ENCODE measurements at regions not wholly inside any gene's neighbourhood (a gene's known extent, or its start where the extent isn't known, plus 50 kb on each side); places are given as distances from the start of the nearest gene placed in this dataset.

GRCh38 chr7:157475095-157475494, 138.3 kb downstream of the DNAJB6 start:
- Histone ChIP-seq H2AFZ (ENCODE audit: low read length) (no peak overlapping the region), H3K4me1 (ENCODE audit: control insufficient read depth, extremely low read depth, insufficient read depth, low read length) (no peaks in the 10 kb centered on the region), H3K27me3 (ENCODE audit: control insufficient read depth, insufficient read depth, low read length) (no peaks in the 10 kb centered on the region), H3K4me3 (replicated peaks in 1 of 4; ENCODE audit: control extremely low read depth in 1 of 4, insufficient read depth in 1 of 4, low read depth in 3 of 4, low read length in 4 of 4) (no peak overlapping the region), H3K79me2 (ENCODE audit: control insufficient read depth, insufficient read depth, low read length) (no peaks in the 10 kb centered on the region), H3K36me3 (ENCODE audit: control insufficient read depth, insufficient read depth, low read length) (no peaks in the 10 kb centered on the region), H3K27ac (ENCODE audit: insufficient read depth, low read length) (no peak overlapping the region), H3K9me3 (ENCODE audit: control insufficient read depth, insufficient read depth, low read depth, low read length) (no peaks in the 10 kb centered on the region), H4K20me1 (ENCODE audit: control insufficient read depth, extremely low read depth, insufficient read depth, low read length) (no peaks in the 10 kb centered on the region), H3K4me2 (ENCODE audit: extremely low read depth, insufficient read depth, low read length) (no peak overlapping the region), H3K9ac (ENCODE audit: insufficient read depth, low read length) (no peak overlapping the region)
- TF ChIP-seq, protein P1, sequence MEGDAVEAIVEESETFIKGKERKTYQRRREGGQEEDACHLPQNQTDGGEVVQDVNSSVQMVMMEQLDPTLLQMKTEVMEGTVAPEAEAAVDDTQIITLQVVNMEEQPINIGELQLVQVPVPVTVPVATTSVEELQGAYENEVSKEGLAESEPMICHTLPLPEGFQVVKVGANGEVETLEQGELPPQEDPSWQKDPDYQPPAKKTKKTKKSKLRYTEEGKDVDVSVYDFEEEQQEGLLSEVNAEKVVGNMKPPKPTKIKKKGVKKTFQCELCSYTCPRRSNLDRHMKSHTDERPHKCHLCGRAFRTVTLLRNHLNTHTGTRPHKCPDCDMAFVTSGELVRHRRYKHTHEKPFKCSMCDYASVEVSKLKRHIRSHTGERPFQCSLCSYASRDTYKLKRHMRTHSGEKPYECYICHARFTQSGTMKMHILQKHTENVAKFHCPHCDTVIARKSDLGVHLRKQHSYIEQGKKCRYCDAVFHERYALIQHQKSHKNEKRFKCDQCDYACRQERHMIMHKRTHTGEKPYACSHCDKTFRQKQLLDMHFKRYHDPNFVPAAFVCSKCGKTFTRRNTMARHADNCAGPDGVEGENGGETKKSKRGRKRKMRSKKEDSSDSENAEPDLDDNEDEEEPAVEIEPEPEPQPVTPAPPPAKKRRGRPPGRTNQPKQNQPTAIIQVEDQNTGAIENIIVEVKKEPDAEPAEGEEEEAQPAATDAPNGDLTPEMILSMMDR (conservative IDR thresholded peaks at IDR 0.05 in 1 of 2, IDR thresholded peaks at IDR 0.05 in 1 of 2; ENCODE audit: low read depth in 1 of 2, low read length in 2 of 2), result no peak
- no peak for TF ChIP-seq EZH2 (IDR thresholded peaks at IDR 0.05; ENCODE audit: low read length, missing control alignments)
- no peak for DNase-seq (ENCODE audit: low read depth in 2 of 2)

DNA sequence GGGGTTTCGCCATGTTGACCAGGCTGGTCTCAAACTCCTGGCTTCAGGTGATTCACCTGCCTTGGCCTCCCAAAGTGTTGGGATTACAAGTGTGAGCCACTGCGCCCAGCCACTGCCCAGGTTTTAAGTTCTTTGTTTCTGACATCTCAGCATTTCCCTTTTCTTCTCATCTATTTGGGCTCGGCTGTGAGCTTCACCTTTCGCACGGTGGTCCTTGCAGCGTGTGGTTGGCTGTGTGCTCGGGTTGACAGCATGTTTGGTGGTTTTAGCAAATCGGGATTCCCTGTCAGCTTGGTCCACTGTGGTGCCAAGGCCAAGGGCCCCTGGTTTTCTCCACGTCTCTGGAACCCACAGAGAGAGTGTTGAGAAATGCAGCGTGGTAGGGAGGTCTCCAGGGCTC, 138.8 kb downstream of the DNAJB6 start:
- Histone ChIP-seq H3K4me1 (ENCODE audit: control insufficient read depth, extremely low read depth, insufficient read depth, low read length) (no peaks in the 10 kb centered on the region), H3K27ac (ENCODE audit: insufficient read depth, low read length) (no peak overlapping the region), H3K4me2 (ENCODE audit: extremely low read depth, insufficient read depth, low read length) (no peak overlapping the region), H3K36me3 (ENCODE audit: control insufficient read depth, insufficient read depth, low read length) (no peaks in the 10 kb centered on the region), H3K27me3 (ENCODE audit: control insufficient read depth, insufficient read depth, low read length) (no peaks in the 10 kb centered on the region), H3K9ac (ENCODE audit: insufficient read depth, low read length) (no peak overlapping the region), H2AFZ (ENCODE audit: low read length) (no peak overlapping the region), H3K9me3 (ENCODE audit: control insufficient read depth, insufficient read depth, low read depth, low read length) (no peaks in the 10 kb centered on the region), H3K79me2 (ENCODE audit: control insufficient read depth, insufficient read depth, low read length) (no peaks in the 10 kb centered on the region), H3K4me3 (replicated peaks in 1 of 4; ENCODE audit: control extremely low read depth in 1 of 4, insufficient read depth in 1 of 4, low read depth in 3 of 4, low read length in 4 of 4) (no peak overlapping the region), H4K20me1 (ENCODE audit: control insufficient read depth, extremely low read depth, insufficient read depth, low read length) (no peaks in the 10 kb centered on the region)
- TF ChIP-seq, protein P1 (conservative IDR thresholded peaks at IDR 0.05 in 1 of 2, IDR thresholded peaks at IDR 0.05 in 1 of 2; ENCODE audit: low read depth in 1 of 2, low read length in 2 of 2), result no peak
- TF ChIP-seq EZH2 (IDR thresholded peaks at IDR 0.05; ENCODE audit: low read length, missing control alignments), result no peak
- no peak for DNase-seq (ENCODE audit: low read depth in 2 of 2)

- H3K79me2 ChIP-seq (ENCODE audit: control insufficient read depth, insufficient read depth, low read length), result no peaks in the 10 kb centered on the region
- no peak overlapping the region for H3K4me2 ChIP-seq (ENCODE audit: extremely low read depth, insufficient read depth, low read length)
- H2AFZ ChIP-seq (ENCODE audit: low read length), result no peak overlapping the region
- no peaks in the 10 kb centered on the region for H3K4me1 ChIP-seq (ENCODE audit: control insufficient read depth, extremely low read depth, insufficient read depth, low read length)
- no peaks in the 10 kb centered on the region for H3K9me3 ChIP-seq (ENCODE audit: control insufficient read depth, insufficient read depth, low read depth, low read length)
- no peak for DNase-seq (ENCODE audit: low read depth in 2 of 2)
- TF ChIP-seq EZH2 (IDR thresholded peaks at IDR 0.05; ENCODE audit: low read length, missing control alignments), result no peak
- TF ChIP-seq, protein P1 (conservative IDR thresholded peaks at IDR 0.05 in 1 of 2, IDR thresholded peaks at IDR 0.05 in 1 of 2; ENCODE audit: low read depth in 1 of 2, low read length in 2 of 2), result no peak
- no peaks in the 10 kb centered on the region for H3K36me3 ChIP-seq (ENCODE audit: control insufficient read depth, insufficient read depth, low read length)
- H3K27me3 ChIP-seq (ENCODE audit: control insufficient read depth, insufficient read depth, low read length), result no peaks in the 10 kb centered on the region
- no peak overlapping the region for H3K4me3 ChIP-seq (replicated peaks in 1 of 4; ENCODE audit: control extremely low read depth in 1 of 4, insufficient read depth in 1 of 4, low read depth in 3 of 4, low read length in 4 of 4)
- no peak overlapping the region for H3K9ac ChIP-seq (ENCODE audit: insufficient read depth, low read length)
- no peak overlapping the region for H3K27ac ChIP-seq (ENCODE audit: insufficient read depth, low read length)
- H4K20me1 ChIP-seq (ENCODE audit: control insufficient read depth, extremely low read depth, insufficient read depth, low read length), result no peaks in the 10 kb centered on the region
Measured at GRCh38 chr7:157476201-157476600, 139.4 kb downstream of the DNAJB6 start.
